GM12878 (cell line): ENCODE measurements at regions not wholly inside any gene's neighbourhood (a gene's known extent, or its start where the extent isn't known, plus 50 kb on each side); places are given as distances from the start of the nearest gene placed in this dataset.
"Not testable (repeated sequence)": the region's sequence is repeated elsewhere in the genome, so short reads cannot be mapped to it uniquely, and the experiment has no call there.

Experiments used
- ATAC-seq: fragments of 200-7000 bp; cut with Tn5 transposase; 3 replicates; pipeline ENCODE4 v1.9.1; 2020; ENCODE audit warnings: mild to moderate bottlenecking, moderate library complexity
- BruUV-seq: library from RNA; stranded (reverse); fragments of 400-500 nt; replicated peaks from 2 replicates; lab custom pipeline; 2021; lab: Mats Ljungman, UMichigan
- CTCF ChIA-PET: fragments of 300-600 bp; sonication (Branson Sonifier 250); formaldehyde crosslinking; extraction: SDS; loops from one replicate; lab custom pipeline; 2021; ENCODE audit warnings: inconsistent platforms; lab: Yijun Ruan, JAX
- POLR2A ChIA-PET: fragments of 350-600 bp; formaldehyde crosslinking; extraction: SDS; loops from one replicate; lab custom pipeline; 2021; ENCODE audit warnings: inconsistent platforms; lab: Charles Lee
- RAD21 ChIA-PET: fragments of 300-600 bp; sonication (Branson Sonifier 250); formaldehyde crosslinking; loops from one replicate; lab custom pipeline; 2023; ENCODE audit warnings: antibody characterized with exemption; ENCODE audit not compliant: unreplicated experiment; lab: Charles Lee
- SMC1A ChIA-PET: fragments of 300-600 bp; sonication (Branson Sonifier 250); formaldehyde crosslinking; loops from one replicate; lab custom pipeline; 2023; ENCODE audit not compliant: unreplicated experiment, uncharacterized antibody; lab: Charles Lee
- DNase-seq: peaks from one replicate; pipeline ENCODE4 v3.0.0-alpha.2; 2011; ENCODE audit warnings: low read depth, low spot score
- FAIRE-seq: peaks from 3 replicates; lab custom pipeline; 2011; peaks lifted over from hg19 to GRCh38; lab: Jason Lieb, UNC
- H2AFZ ChIP-seq: 2 replicates; pipeline ENCODE4 v1.6.0; 2011; ENCODE audit warnings: low read depth, low read length, control low read depth; ENCODE audit not compliant: control insufficient read depth
- H3K27ac ChIP-seq: 2 replicates; pipeline ENCODE4 v1.5.1; 2011; ENCODE audit warnings: control low read depth; ENCODE audit not compliant: control insufficient read depth, insufficient read depth
- H3K27me3 ChIP-seq, 2 experiments: replicated peaks in 1 of 2; 2 replicates each; pipeline versions ENCODE4 v1.6.0 to v1.6.1; 2011; ENCODE audit warnings: low read length in 1 of 2; ENCODE audit not compliant: control insufficient read depth in 2 of 2, insufficient read depth in 2 of 2
- H3K36me3 ChIP-seq, 2 experiments: 2 replicates each; pipeline ENCODE4 v1.5.1; 2011; ENCODE audit warnings: low read length in 1 of 2; ENCODE audit not compliant: control insufficient read depth in 2 of 2, insufficient read depth in 2 of 2
- H3K4me1 ChIP-seq: 2 replicates; pipeline ENCODE4 v1.6.1; 2011; ENCODE audit warnings: mild to moderate bottlenecking, low read length, moderate library complexity, mixed read lengths; ENCODE audit not compliant: control insufficient read depth, insufficient read depth
- H3K4me2 ChIP-seq: 2 replicates; pipeline ENCODE4 v1.6.0; 2011; ENCODE audit warnings: control low read depth; ENCODE audit not compliant: control insufficient read depth, insufficient read depth
- H3K4me3 ChIP-seq: fragments of 200-600 bp; sonication (generic); 2 replicates; pipeline ENCODE4 v1.5.1; 2016
- H3K79me2 ChIP-seq: 2 replicates; pipeline ENCODE4 v1.6.0; 2011; ENCODE audit warnings: low read length; ENCODE audit not compliant: control insufficient read depth, insufficient read depth
- H3K9ac ChIP-seq: 2 replicates; pipeline ENCODE4 v1.8.0; 2011; ENCODE audit warnings: low read length, control low read depth, mixed read lengths; ENCODE audit not compliant: control insufficient read depth, insufficient read depth
- H3K9me3 ChIP-seq: replicated peaks from 3 replicates; pipeline ENCODE4 v1.5.1; 2011; ENCODE audit warnings: mild to moderate bottlenecking, low read length; ENCODE audit not compliant: control insufficient read depth, insufficient read depth
- H4K20me1 ChIP-seq: 2 replicates; pipeline ENCODE4 v1.6.0; 2011; ENCODE audit not compliant: control insufficient read depth, insufficient read depth
- CEBPB ChIP-seq, 2 experiments: fragments of 150-350 bp in 1 of 2; IDR thresholded peaks; 2 replicates each; pipeline ENCODE4 v1.6.1; 2012 to 2014; ENCODE audit warnings: low read depth in 2 of 2, low read length in 2 of 2, borderline replicate concordance in 1 of 2, inconsistent platforms in 1 of 2
- MTA3 ChIP-seq: IDR thresholded peaks from 2 replicates; pipeline ENCODE4 v1.6.1; 2012; ENCODE audit warnings: low read length, inconsistent platforms, borderline replicate concordance
- RAD21 ChIP-seq: IDR thresholded peaks from 2 replicates; pipeline ENCODE4 v1.6.1; 2011; ENCODE audit warnings: mild to moderate bottlenecking, low read depth, low read length, moderate library complexity; ENCODE audit not compliant: insufficient read depth
- RAD51 ChIP-seq: fragments of 450-650 bp; IDR thresholded peaks from 2 replicates; pipeline ENCODE4 v1.6.1; 2016; ENCODE audit warnings: moderate library complexity, mild to moderate bottlenecking, inconsistent platforms
- STAT3 ChIP-seq: IDR thresholded peaks from 2 replicates; pipeline ENCODE4 v1.6.1; 2011; ENCODE audit warnings: low read depth, low read length, improper control_type of control experiment
- TARDBP ChIP-seq: IDR thresholded peaks from 2 replicates; pipeline ENCODE4 v1.6.1; 2016; ENCODE audit warnings: borderline replicate concordance
- TBL1XR1 ChIP-seq: IDR thresholded peaks from 2 replicates; pipeline ENCODE4 v1.6.1; 2012; ENCODE audit warnings: low read depth, low read length, improper control_type of control experiment
- ZNF274 ChIP-seq: IDR thresholded peaks from one replicate; pipeline ENCODE4 v1.8.0; 2011; ENCODE audit not compliant: insufficient read length, insufficient read depth
- ZSCAN29 ChIP-seq: fragments of 450-650 bp; IDR thresholded peaks from 2 replicates; pipeline ENCODE4 v1.6.1; 2017; ENCODE audit warnings: mild to moderate bottlenecking, moderate library complexity
- WGBS: methylation state at CpG from one replicate; pipeline ENCODE4 v1.1.6; 2016; ENCODE audit warnings: low lambda C conversion rate; ENCODE audit not compliant: insufficient replicate concordance, insufficient coverage; ENCODE audit errors: missing lambda C conversion rate; 5-methylcytosine and 5-hydroxymethylcytosine counted together
- in situ Hi-C: fragments of 300-500 bp; cut with MboI; formaldehyde crosslinking; loops from 9 replicates; pipeline ENCODE4 v1.14.3; 2018; ENCODE audit warnings: mixed read lengths
- intact Hi-C: fragments of 100-400 bp; cut with micrococcal nuclease; formaldehyde crosslinking; loops from one replicate; pipeline ENCODE4 v1.14.2; 2022; ENCODE audit not compliant: unreplicated experiment
- TF ChIP-seq, protein P1 (sequence below): fragments of 450-650 bp; IDR thresholded peaks from 2 replicates; pipeline ENCODE4 v1.6.1; 2017; ENCODE audit warnings: mild to moderate bottlenecking, low read depth, inconsistent platforms; ENCODE audit not compliant: poor library complexity, severe bottlenecking
- TF ChIP-seq, protein P2 (sequence below): fragments of 150-350 bp; IDR thresholded peaks from 2 replicates; pipeline ENCODE4 v1.6.1; 2014; ENCODE audit warnings: mild to moderate bottlenecking, low read depth, low read length

DNA sequence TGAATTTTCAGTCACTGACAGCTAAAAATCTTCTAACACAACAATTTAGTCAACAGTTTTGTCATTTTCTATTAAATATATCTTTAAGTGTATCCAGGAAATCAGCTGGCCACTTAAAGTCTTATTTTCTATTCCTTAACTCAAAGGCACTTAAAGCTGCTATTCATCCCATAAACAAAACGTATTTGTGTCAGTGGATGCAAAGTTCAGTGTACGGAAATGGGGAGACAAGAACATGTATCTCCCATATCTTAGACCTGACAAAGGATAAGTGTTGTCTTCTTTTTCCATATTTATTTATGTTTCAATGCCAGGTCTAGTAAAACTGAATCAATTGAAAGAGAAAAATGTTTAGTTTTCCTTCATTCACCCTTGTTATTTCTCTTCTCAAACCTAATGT lies 409.8 kb upstream of the KLHL1 start (continued):
- no peak for TF ChIP-seq STAT3

DNA sequence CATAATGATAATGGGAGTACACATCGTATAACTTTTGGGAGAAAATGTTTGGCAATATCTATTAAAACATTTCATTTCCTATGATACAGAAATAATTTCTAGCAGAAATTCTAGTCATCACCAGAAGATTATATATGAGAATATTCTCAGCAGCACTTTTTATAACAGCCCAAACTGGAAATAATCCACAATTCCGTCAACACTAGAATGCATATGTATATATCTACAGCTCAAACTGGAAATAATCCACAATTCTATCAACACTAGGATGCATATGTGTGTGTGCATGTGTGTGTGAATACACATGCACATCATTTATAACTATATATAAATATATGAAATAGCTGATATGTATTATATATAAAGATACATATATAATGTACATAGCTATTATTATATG lies 408.0 kb upstream of the KLHL1 start:
- ATAC-seq (no peak), DNase-seq (no peak), FAIRE-seq (no peak)
- WGBS, result 57% methylated on average over 2 of the region's 2 CpGs
- in situ Hi-C loops, result no loop called here
- Histone ChIP-seq H3K9ac (no peak overlapping the region), H3K36me3 (no peaks in the 10 kb centered on the region), H3K9me3 (no peaks in the 10 kb centered on the region), H3K27ac (no peak overlapping the region), H3K4me3 (no peak overlapping the region), H3K79me2 (no peaks in the 10 kb centered on the region), H2AFZ (no peak overlapping the region), H3K27me3 (no peaks in the 10 kb centered on the region), H4K20me1 (no peaks in the 10 kb centered on the region), H3K4me2 (no peak overlapping the region), H3K4me1 (no peaks in the 10 kb centered on the region)
- POLR2A ChIA-PET, result no interaction called here
- CTCF ChIA-PET, result no interaction called here
- no TSS peak for BruUV-seq
- TF ChIP-seq MTA3 (no peak), ZSCAN29 (no peak), RAD21 (no peak), TARDBP (no peak), ZNF274 (no peak), TBL1XR1 (no peak), CEBPB (IDR thresholded peaks at IDR 0.05; ENCODE audit: borderline replicate concordance in 1 of 2, low read depth in 2 of 2, low read length in 2 of 2) (no peak), RAD51 (no peak)
- TF ChIP-seq, protein P1, sequence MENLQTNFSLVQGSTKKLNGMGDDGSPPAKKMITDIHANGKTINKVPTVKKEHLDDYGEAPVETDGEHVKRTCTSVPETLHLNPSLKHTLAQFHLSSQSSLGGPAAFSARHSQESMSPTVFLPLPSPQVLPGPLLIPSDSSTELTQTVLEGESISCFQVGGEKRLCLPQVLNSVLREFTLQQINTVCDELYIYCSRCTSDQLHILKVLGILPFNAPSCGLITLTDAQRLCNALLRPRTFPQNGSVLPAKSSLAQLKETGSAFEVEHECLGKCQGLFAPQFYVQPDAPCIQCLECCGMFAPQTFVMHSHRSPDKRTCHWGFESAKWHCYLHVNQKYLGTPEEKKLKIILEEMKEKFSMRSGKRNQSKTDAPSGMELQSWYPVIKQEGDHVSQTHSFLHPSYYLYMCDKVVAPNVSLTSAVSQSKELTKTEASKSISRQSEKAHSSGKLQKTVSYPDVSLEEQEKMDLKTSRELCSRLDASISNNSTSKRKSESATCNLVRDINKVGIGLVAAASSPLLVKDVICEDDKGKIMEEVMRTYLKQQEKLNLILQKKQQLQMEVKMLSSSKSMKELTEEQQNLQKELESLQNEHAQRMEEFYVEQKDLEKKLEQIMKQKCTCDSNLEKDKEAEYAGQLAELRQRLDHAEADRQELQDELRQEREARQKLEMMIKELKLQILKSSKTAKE, result no peak
- TF ChIP-seq, protein P2, sequence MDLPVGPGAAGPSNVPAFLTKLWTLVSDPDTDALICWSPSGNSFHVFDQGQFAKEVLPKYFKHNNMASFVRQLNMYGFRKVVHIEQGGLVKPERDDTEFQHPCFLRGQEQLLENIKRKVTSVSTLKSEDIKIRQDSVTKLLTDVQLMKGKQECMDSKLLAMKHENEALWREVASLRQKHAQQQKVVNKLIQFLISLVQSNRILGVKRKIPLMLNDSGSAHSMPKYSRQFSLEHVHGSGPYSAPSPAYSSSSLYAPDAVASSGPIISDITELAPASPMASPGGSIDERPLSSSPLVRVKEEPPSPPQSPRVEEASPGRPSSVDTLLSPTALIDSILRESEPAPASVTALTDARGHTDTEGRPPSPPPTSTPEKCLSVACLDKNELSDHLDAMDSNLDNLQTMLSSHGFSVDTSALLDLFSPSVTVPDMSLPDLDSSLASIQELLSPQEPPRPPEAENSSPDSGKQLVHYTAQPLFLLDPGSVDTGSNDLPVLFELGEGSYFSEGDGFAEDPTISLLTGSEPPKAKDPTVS, result no peak
- intact Hi-C loops, result no loop called here
- SMC1A ChIA-PET, result no interaction called here
- RAD21 ChIA-PET, result no interaction called here

DNA sequence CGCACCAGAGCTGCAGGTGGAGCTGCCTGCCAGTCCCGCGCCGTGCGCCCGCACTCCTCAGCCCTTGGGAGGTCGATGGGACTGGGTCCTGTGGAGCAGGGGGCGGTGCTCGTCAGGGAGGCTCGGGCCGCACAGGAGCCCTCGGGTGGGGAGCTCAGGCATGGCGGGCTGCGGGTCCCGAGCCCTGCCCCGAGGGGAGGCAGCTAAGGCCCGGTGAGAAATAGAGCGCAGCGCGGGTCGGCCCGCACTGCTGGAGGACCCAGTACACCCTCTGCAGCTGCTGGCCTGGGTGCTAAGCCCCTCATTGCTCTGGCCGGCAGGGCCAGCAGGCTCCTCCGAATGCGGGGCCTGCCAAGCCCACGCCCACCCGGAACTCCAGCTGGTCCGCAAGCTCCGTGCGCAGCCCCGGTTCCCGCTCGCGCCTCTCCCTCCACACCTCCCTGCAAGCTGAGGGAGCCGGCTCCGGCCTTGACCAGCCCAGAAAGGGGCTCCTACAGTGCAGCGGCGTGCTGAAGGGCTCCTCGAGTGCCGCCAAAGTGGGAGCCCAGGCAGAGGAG lies 403.7 kb upstream of the KLHL1 start:
- BruUV-seq, H2AFZ ChIP-seq, intact Hi-C loops, in situ Hi-C loops, FAIRE-seq, DNase-seq, H3K27ac ChIP-seq, H3K4me2 ChIP-seq, H3K4me1 ChIP-seq, H3K36me3 ChIP-seq, H3K4me3 ChIP-seq, H3K9me3 ChIP-seq, RAD21 ChIA-PET, H4K20me1 ChIP-seq, H3K27me3 ChIP-seq, CTCF ChIA-PET, POLR2A ChIA-PET, H3K9ac ChIP-seq, H3K79me2 ChIP-seq, ATAC-seq: not testable (repeated sequence)
- SMC1A ChIA-PET, result interaction anchor here (1.1 kb wide), 1 partner anchor 643 kb away, joined by 3 read pairs; no protein-coding TSS in a partner anchor
- 67% methylated on average over 28 of the region's 40 CpGs for WGBS
